SIG-M5 treated with dmso at 0.1 percent for 504 hours (cell line): ENCODE measurements at regions not wholly inside any gene's neighbourhood (a gene's known extent, or its start where the extent isn't known, plus 50 kb on each side); places are given as distances from the start of the nearest gene placed in this dataset.

Experiments
- DNase-seq: peaks from one replicate; lab custom pipeline; 2025; ENCODE audit not compliant: unreplicated experiment; lab: John Stamatoyannopoulos, UW

- DNase-seq = no peak
Measured at GRCh38 chr5:64110222-64110621, 55.4 kb upstream of the RNF180 start.

GRCh38 chr5:64108674-64109073, 57.0 kb upstream of the RNF180 start:
- no peak for DNase-seq

GRCh38 chr5:64100203-64100602, 65.4 kb upstream of the RNF180 start:
- DNase-seq = no peak

- DNase-seq = no peak
Measured at GRCh38 chr5:64096771-64097170, 68.9 kb upstream of the RNF180 start.

GRCh38 chr5:64077589-64077988, 88.1 kb upstream of the RNF180 start:
- DNase-seq = no peak

- peak; percentile 29 for DNase-seq
Measured at GRCh38 chr5:64074533-64074932, 91.1 kb upstream of the RNF180 start.

- no peak for DNase-seq
Measured at GRCh38 chr5:64069486-64069885, 96.2 kb upstream of the RNF180 start.

- DNase-seq = no peak
Measured at GRCh38 chr5:64050296-64050695, 88.1 kb upstream of the HTR1A start.

GRCh38 chr5:64040490-64040889, 78.2 kb upstream of the HTR1A start:
- no peak for DNase-seq

GRCh38 chr5:64026493-64026892, 64.2 kb upstream of the HTR1A start:
- no peak for DNase-seq

GRCh38 chr5:64019746-64020145, 57.5 kb upstream of the HTR1A start:
- DNase-seq = no peak

- DNase-seq = no peak
Measured at GRCh38 chr5:64018966-64019365, 56.7 kb upstream of the HTR1A start.

GRCh38 chr5:64015824-64016223, 53.6 kb upstream of the HTR1A start:
- no peak for DNase-seq
